KMS-11 (cell line): ENCODE measurements at regions not wholly inside any gene's neighbourhood (a gene's known extent, or its start where the extent isn't known, plus 50 kb on each side); places are given as distances from the start of the nearest gene placed in this dataset.

Source experiments
- H2AFZ ChIP-seq: fragments of 200-600 bp; sonication (generic); 2 replicates; pipeline ENCODE4 v1.6.1; 2016; ENCODE audit warnings: antibody characterized with exemption, mixed run types, low read depth
- H3K27ac ChIP-seq: fragments of 200-600 bp; sonication (generic); 2 replicates; pipeline ENCODE4 v1.6.1; 2016; ENCODE audit warnings: mild to moderate bottlenecking, mixed run types
- H3K27me3 ChIP-seq: fragments of 200-600 bp; sonication (generic); 2 replicates; pipeline ENCODE4 v1.6.1; 2017; ENCODE audit warnings: mild to moderate bottlenecking, low read depth, mixed run types, moderate library complexity; ENCODE audit not compliant: insufficient read depth
- H3K36me3 ChIP-seq: fragments of 200-600 bp; sonication (generic); 2 replicates; pipeline ENCODE4 v1.6.1; 2017; ENCODE audit warnings: mild to moderate bottlenecking, mixed run types; ENCODE audit not compliant: insufficient read depth
- H3K4me1 ChIP-seq: fragments of 200-600 bp; sonication (generic); 2 replicates; pipeline ENCODE4 v1.6.1; 2016; ENCODE audit warnings: mild to moderate bottlenecking, low read depth, mixed run types; ENCODE audit not compliant: poor library complexity, severe bottlenecking
- H3K4me2 ChIP-seq: fragments of 200-600 bp; sonication (generic); 2 replicates; pipeline ENCODE4 v1.7.0; 2016; ENCODE audit warnings: mild to moderate bottlenecking, mixed run types
- H3K4me3 ChIP-seq: fragments of 200-600 bp; sonication (generic); IDR thresholded peaks from 2 replicates; pipeline ENCODE4 v1.6.1; 2017; ENCODE audit warnings: low read depth, low read length, mixed read lengths; ENCODE audit not compliant: insufficient read depth
- H3K79me2 ChIP-seq: fragments of 200-600 bp; sonication (generic); 2 replicates; pipeline ENCODE4 v1.6.1; 2016; ENCODE audit warnings: low read depth, mixed run types; ENCODE audit not compliant: insufficient read depth
- H3K9ac ChIP-seq: fragments of 200-600 bp; sonication (generic); 2 replicates; pipeline ENCODE4 v1.6.1; 2016; ENCODE audit warnings: mild to moderate bottlenecking, mixed run types
- H4K20me1 ChIP-seq: fragments of 200-600 bp; sonication (generic); 2 replicates; pipeline ENCODE4 v1.6.1; 2016; ENCODE audit warnings: mild to moderate bottlenecking, mixed run types; ENCODE audit not compliant: insufficient read depth
- CTCF ChIP-seq: fragments of 200-600 bp; sonication (generic); conservative IDR thresholded peaks from 2 replicates; pipeline ENCODE4 v1.6.1; 2017; ENCODE audit warnings: low read depth, mild to moderate bottlenecking, antibody characterized with exemption, low read length, moderate library complexity, mixed read lengths

DNA sequence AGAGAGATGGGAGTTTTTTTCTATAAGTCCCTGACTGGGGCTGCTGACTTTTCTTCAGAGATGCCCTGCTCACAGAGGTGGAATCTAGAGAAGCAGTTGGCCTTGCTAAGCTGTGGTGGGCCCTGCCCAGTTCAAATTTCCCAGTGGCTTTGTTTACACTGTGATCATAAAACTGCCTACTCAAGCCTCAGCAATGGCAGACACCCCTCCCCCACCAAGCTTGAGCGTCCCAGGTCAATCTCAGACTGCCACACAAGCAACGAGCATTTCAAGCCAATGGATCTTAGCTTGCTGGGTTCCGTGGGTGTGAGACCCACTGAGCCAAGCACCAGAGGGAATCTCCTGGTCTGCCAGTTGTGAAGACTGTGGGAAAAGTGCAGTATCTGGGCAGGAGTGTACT lies 199.8 kb upstream of the WDFY3 start:
- no peak for TF ChIP-seq CTCF
- Histone ChIP-seq H3K27me3 (no peaks in the 10 kb centered on the region), H2AFZ (no peak overlapping the region), H3K79me2 (no peaks in the 10 kb centered on the region), H4K20me1 (no peaks in the 10 kb centered on the region), H3K27ac (no peak overlapping the region), H3K9ac (no peak overlapping the region), H3K4me1 (no peaks in the 10 kb centered on the region), H3K4me2 (no peak overlapping the region), H3K36me3 (no peaks in the 10 kb centered on the region), H3K4me3 (no peak overlapping the region)

- Histone ChIP-seq H3K36me3 (no peaks in the 10 kb centered on the region), H3K9ac (no peak overlapping the region), H3K4me2 (no peak overlapping the region), H3K4me3 (no peak overlapping the region), H3K27ac (no peak overlapping the region), H2AFZ (no peak overlapping the region), H3K27me3 (no peaks in the 10 kb centered on the region), H4K20me1 (no peaks in the 10 kb centered on the region), H3K79me2 (no peaks in the 10 kb centered on the region), H3K4me1 (no peaks in the 10 kb centered on the region)
- no peak for TF ChIP-seq CTCF
Observed at GRCh38 chr4:85168234-85168834, 201.8 kb upstream of the WDFY3 start.

GRCh38 chr4:85170241-85170640 lies 203.8 kb upstream of the WDFY3 start:
- H3K36me3 ChIP-seq = no peaks in the 10 kb centered on the region
- no peaks in the 10 kb centered on the region for H3K27me3 ChIP-seq
- H3K27ac ChIP-seq = no peak overlapping the region
- no peaks in the 10 kb centered on the region for H3K4me1 ChIP-seq
- H2AFZ ChIP-seq = no peak overlapping the region
- no peak overlapping the region for H3K4me2 ChIP-seq
- no peak overlapping the region for H3K9ac ChIP-seq
- H3K4me3 ChIP-seq = no peak overlapping the region
- TF ChIP-seq CTCF = no peak
- H4K20me1 ChIP-seq = no peaks in the 10 kb centered on the region
- H3K79me2 ChIP-seq = no peaks in the 10 kb centered on the region

GRCh38 chr4:85175190-85175589 lies 208.7 kb upstream of the WDFY3 start:
- Histone ChIP-seq H3K4me2 (no peak overlapping the region), H3K27me3 (no peaks in the 10 kb centered on the region), H2AFZ (no peak overlapping the region), H3K9ac (no peak overlapping the region), H4K20me1 (no peaks in the 10 kb centered on the region), H3K36me3 (no peaks in the 10 kb centered on the region), H3K4me3 (no peak overlapping the region), H3K27ac (no peak overlapping the region), H3K4me1 (peaks cover 4% of the 10 kb centered on the region), H3K79me2 (no peaks in the 10 kb centered on the region)
- no peak for TF ChIP-seq CTCF
